ENCODE measurements at regions not wholly inside any gene's neighbourhood (a gene's known extent, or its start where the extent isn't known, plus 50 kb on each side); places are given as distances from the start of the nearest gene placed in this dataset.
"Not testable (repeated sequence)": the region's sequence is repeated elsewhere in the genome, so short reads cannot be mapped to it uniquely, and the experiment has no call there.

GRCh38 chr4:112747036-112747435 is 110.1 kb downstream of the LARP7 start:
- POLR2A ChIA-PET: no interaction called here
- CTCF ChIA-PET: interaction anchor here (1.2 to 1.7 kb wide), 3 partner anchors 10 to 27 kb away, joined by 3 to 5 read pairs (median 3); no protein-coding TSS in a partner anchor

GRCh38 chr4:112748352-112748878 is 111.5 kb downstream of the LARP7 start:
- no peaks in the 10 kb centered on the region for H3K79me2 ChIP-seq (ENCODE audit: control insufficient read depth, insufficient read depth, low read length)
- dilution Hi-C loops (cut with MboI; ENCODE audit: extremely low pct_ligation_motif_present, low sequenced_read_pairs): no loop called here
- CTCF ChIA-PET: interaction anchor here (0.8 to 3.7 kb wide), 6 partner anchors 11 to 190 kb away, joined by 3 to 22 read pairs (median 3); no protein-coding TSS in a partner anchor

More at GRCh38 chr4:112747036-112747435, 110.1 kb downstream of the LARP7 start:
- Histone ChIP-seq H3K36me3 (ENCODE audit: control insufficient read depth in 2 of 2, extremely low read depth in 1 of 2, insufficient read depth in 2 of 2, low read length in 2 of 2) (no peaks in the 10 kb centered on the region), H3K9me3 (replicated peaks; ENCODE audit: control insufficient read depth, insufficient read depth, low read length) (no peaks in the 10 kb centered on the region), H3K4me3 (replicated peaks in 1 of 3; ENCODE audit: insufficient read depth in 1 of 3, low read depth in 1 of 3, low read length in 3 of 3) (no peak overlapping the region), H4K20me1 (replicated peaks; ENCODE audit: control insufficient read depth, extremely low read depth, insufficient read depth, low read length) (no peaks in the 10 kb centered on the region), H3K9ac (replicated peaks; ENCODE audit: extremely low read depth, insufficient read depth, low read length) (no peak overlapping the region), H3K4me1 (ENCODE audit: control insufficient read depth, extremely low read depth, insufficient read depth, low read length) (no peaks in the 10 kb centered on the region), H3K4me2 (ENCODE audit: insufficient read depth, low read length) (no peak overlapping the region), H3K9me1 (replicated peaks; ENCODE audit: control insufficient read depth, extremely low read depth, insufficient read depth, low read length) (no peaks in the 10 kb centered on the region), H3K79me2 (ENCODE audit: control insufficient read depth, insufficient read depth, low read length) (no peaks in the 10 kb centered on the region), H3K27me3 (ENCODE audit: control insufficient read depth in 2 of 2, insufficient read depth in 2 of 2, low read length in 2 of 2) (no peaks in the 10 kb centered on the region), H3K27ac (ENCODE audit: insufficient read depth, low read depth, low read length) (no peak overlapping the region), H2AFZ (ENCODE audit: low read depth, low read length) (no peak overlapping the region)
- no peak for FAIRE-seq
- no peak for TF ChIP-seq JUN (IDR thresholded peaks at IDR 0.05; ENCODE audit: borderline replicate concordance, insufficient read depth, insufficient read length, low read depth)
- no peak for DNase-seq (ENCODE audit: low read depth, low spot score)
- intact Hi-C loops (cut with micrococcal nuclease): no loop called here
- BruUV-seq (replicated peaks): no TSS peak
- dilution Hi-C loops (cut with MboI; ENCODE audit: extremely low pct_ligation_motif_present, low sequenced_read_pairs): no loop called here

DNA sequence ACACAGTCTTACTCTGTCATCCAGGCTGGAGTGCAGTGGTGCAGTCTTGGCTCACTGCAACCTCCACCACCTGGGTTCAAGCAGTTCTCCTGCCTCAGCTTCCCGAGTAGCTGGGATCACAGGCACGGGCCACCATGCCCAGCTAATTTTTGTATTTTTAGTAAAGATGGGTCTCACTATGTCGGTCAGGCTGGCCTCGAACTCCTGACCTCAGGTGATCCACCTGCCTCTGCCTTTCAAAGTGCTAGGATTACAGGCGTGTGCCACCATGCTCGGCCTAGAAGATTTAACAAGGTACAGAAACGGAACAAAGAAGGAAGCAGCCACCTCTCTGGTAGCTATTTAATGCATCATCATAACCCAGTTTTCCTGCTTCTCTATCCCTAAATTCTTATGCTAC is 113.8 kb downstream of the LARP7 start:
- POLR2A ChIA-PET; H3K4me3 ChIP-seq (replicated peaks in 1 of 3; ENCODE audit: insufficient read depth in 1 of 3, low read depth in 1 of 3, low read length in 3 of 3); H3K27ac ChIP-seq (ENCODE audit: insufficient read depth, low read depth, low read length); H3K9me3 ChIP-seq (replicated peaks; ENCODE audit: control insufficient read depth, insufficient read depth, low read length); H4K20me1 ChIP-seq (replicated peaks; ENCODE audit: control insufficient read depth, extremely low read depth, insufficient read depth, low read length); dilution Hi-C loops (cut with MboI; ENCODE audit: extremely low pct_ligation_motif_present, low sequenced_read_pairs); H3K4me1 ChIP-seq (ENCODE audit: control insufficient read depth, extremely low read depth, insufficient read depth, low read length); H3K27me3 ChIP-seq (ENCODE audit: control insufficient read depth in 2 of 2, insufficient read depth in 2 of 2, low read length in 2 of 2); H3K9ac ChIP-seq (replicated peaks; ENCODE audit: extremely low read depth, insufficient read depth, low read length); H3K4me2 ChIP-seq (ENCODE audit: insufficient read depth, low read length); H2AFZ ChIP-seq (ENCODE audit: low read depth, low read length); intact Hi-C loops (cut with micrococcal nuclease); H3K9me1 ChIP-seq (replicated peaks; ENCODE audit: control insufficient read depth, extremely low read depth, insufficient read depth, low read length); BruUV-seq (replicated peaks); DNase-seq (ENCODE audit: low read depth, low spot score); H3K36me3 ChIP-seq (ENCODE audit: control insufficient read depth in 2 of 2, extremely low read depth in 1 of 2, insufficient read depth in 2 of 2, low read length in 2 of 2); FAIRE-seq; H3K79me2 ChIP-seq (ENCODE audit: control insufficient read depth, insufficient read depth, low read length): not testable (repeated sequence)
- CTCF ChIA-PET: interaction anchor here (1.0 to 3.7 kb wide), 3 partner anchors 12 to 75 kb away, joined by 3 to 22 read pairs (median 3); no protein-coding TSS in a partner anchor

More at GRCh38 chr4:112748352-112748878, 111.5 kb downstream of the LARP7 start:
- Histone ChIP-seq H3K9me1 (replicated peaks; ENCODE audit: control insufficient read depth, extremely low read depth, insufficient read depth, low read length) (no peaks in the 10 kb centered on the region), H2AFZ (ENCODE audit: low read depth, low read length) (no peak overlapping the region), H4K20me1 (replicated peaks; ENCODE audit: control insufficient read depth, extremely low read depth, insufficient read depth, low read length) (no peaks in the 10 kb centered on the region), H3K27ac (ENCODE audit: insufficient read depth, low read depth, low read length) (no peak overlapping the region), H3K9ac (replicated peaks; ENCODE audit: extremely low read depth, insufficient read depth, low read length) (no peak overlapping the region), H3K4me3 (replicated peaks in 1 of 3; ENCODE audit: insufficient read depth in 1 of 3, low read depth in 1 of 3, low read length in 3 of 3) (no peak overlapping the region), H3K9me3 (replicated peaks; ENCODE audit: control insufficient read depth, insufficient read depth, low read length) (no peaks in the 10 kb centered on the region), H3K4me1 (ENCODE audit: control insufficient read depth, extremely low read depth, insufficient read depth, low read length) (no peaks in the 10 kb centered on the region), H3K4me2 (ENCODE audit: insufficient read depth, low read length) (no peak overlapping the region), H3K36me3 (ENCODE audit: control insufficient read depth in 2 of 2, extremely low read depth in 1 of 2, insufficient read depth in 2 of 2, low read length in 2 of 2) (no peaks in the 10 kb centered on the region), H3K27me3 (ENCODE audit: control insufficient read depth in 2 of 2, insufficient read depth in 2 of 2, low read length in 2 of 2) (no peaks in the 10 kb centered on the region)
- TF ChIP-seq, protein P1, sequence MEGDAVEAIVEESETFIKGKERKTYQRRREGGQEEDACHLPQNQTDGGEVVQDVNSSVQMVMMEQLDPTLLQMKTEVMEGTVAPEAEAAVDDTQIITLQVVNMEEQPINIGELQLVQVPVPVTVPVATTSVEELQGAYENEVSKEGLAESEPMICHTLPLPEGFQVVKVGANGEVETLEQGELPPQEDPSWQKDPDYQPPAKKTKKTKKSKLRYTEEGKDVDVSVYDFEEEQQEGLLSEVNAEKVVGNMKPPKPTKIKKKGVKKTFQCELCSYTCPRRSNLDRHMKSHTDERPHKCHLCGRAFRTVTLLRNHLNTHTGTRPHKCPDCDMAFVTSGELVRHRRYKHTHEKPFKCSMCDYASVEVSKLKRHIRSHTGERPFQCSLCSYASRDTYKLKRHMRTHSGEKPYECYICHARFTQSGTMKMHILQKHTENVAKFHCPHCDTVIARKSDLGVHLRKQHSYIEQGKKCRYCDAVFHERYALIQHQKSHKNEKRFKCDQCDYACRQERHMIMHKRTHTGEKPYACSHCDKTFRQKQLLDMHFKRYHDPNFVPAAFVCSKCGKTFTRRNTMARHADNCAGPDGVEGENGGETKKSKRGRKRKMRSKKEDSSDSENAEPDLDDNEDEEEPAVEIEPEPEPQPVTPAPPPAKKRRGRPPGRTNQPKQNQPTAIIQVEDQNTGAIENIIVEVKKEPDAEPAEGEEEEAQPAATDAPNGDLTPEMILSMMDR (IDR thresholded peaks at IDR 0.05; ENCODE audit: extremely low read depth in 1 of 2, insufficient read depth in 1 of 2, low read depth in 1 of 2, low read length in 2 of 2): no peak
- TF ChIP-seq, protein P2, sequence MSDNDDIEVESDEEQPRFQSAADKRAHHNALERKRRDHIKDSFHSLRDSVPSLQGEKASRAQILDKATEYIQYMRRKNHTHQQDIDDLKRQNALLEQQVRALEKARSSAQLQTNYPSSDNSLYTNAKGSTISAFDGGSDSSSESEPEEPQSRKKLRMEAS (IDR thresholded peaks at IDR 0.05; ENCODE audit: insufficient read depth, insufficient read length): no peak
- TF ChIP-seq POLR2A (IDR thresholded peaks at IDR 0.05; ENCODE audit: low read depth, low read length) (no peak), GATA2 (IDR thresholded peaks at IDR 0.05; ENCODE audit: insufficient read depth, insufficient read length, low read depth, low read length) (no peak), EZH2 (IDR thresholded peaks at IDR 0.05; ENCODE audit: borderline replicate concordance, low read depth, low read length, severe bottlenecking) (no peak), JUN (IDR thresholded peaks at IDR 0.05; ENCODE audit: borderline replicate concordance, insufficient read depth, insufficient read length, low read depth) (no peak), POLR2AphosphoS5 (IDR thresholded peaks at IDR 0.05; ENCODE audit: insufficient read depth, low read depth, low read length) (no peak), MYC (IDR thresholded peaks at IDR 0.05; ENCODE audit: low read depth, low read length) (no peak), FOS (IDR thresholded peaks at IDR 0.05; ENCODE audit: borderline replicate concordance, insufficient read depth, low read length) (no peak)
- FAIRE-seq (no peak), DNase-seq (ENCODE audit: low read depth, low spot score) (no peak)
- no TSS peak for BruUV-seq (replicated peaks)
- POLR2A ChIA-PET: no interaction called here
- intact Hi-C loops (cut with micrococcal nuclease): no loop called here
